ENCODE measurements at regions not wholly inside any gene's neighbourhood (a gene's known extent, or its start where the extent isn't known, plus 50 kb on each side); places are given as distances from the start of the nearest gene placed in this dataset.

- no peaks in the 10 kb centered on the region for H3K9me3 ChIP-seq (ENCODE audit: low read depth, low read length)
- no peaks in the 10 kb centered on the region for H3K36me3 ChIP-seq (ENCODE audit: insufficient read depth, low read length)
- H3K27ac ChIP-seq = no peak overlapping the region
- no peak for DNase-seq (ENCODE audit: low read depth, low spot score)
- TF ChIP-seq POLR2AphosphoS5 (IDR thresholded peaks at IDR 0.05; ENCODE audit: borderline replicate concordance, low read depth, low read length) = no peak
- TF ChIP-seq EZH2 (IDR thresholded peaks at IDR 0.05) = no peak
- no peak for TF ChIP-seq FOXP2 (optimal IDR thresholded peaks at IDR 0.05; ENCODE audit: control extremely low read depth, extremely low read length, insufficient read depth)
- H3K9ac ChIP-seq (ENCODE audit: insufficient read length) = no peak overlapping the region
- H3K4me3 ChIP-seq = no peak overlapping the region
These were observed 507.5 kb upstream of the SALL1 start for GRCh38 chr16:51658531-51658930.

GRCh38 chr16:51657848-51658247 lies 506.8 kb upstream of the SALL1 start:
- TF ChIP-seq EZH2 (IDR thresholded peaks at IDR 0.05) (no peak), POLR2AphosphoS5 (IDR thresholded peaks at IDR 0.05; ENCODE audit: borderline replicate concordance, low read depth, low read length) (no peak), FOXP2 (optimal IDR thresholded peaks at IDR 0.05; ENCODE audit: control extremely low read depth, extremely low read length, insufficient read depth) (no peak)
- no peak overlapping the region for H3K27ac ChIP-seq
- no peaks in the 10 kb centered on the region for H3K9me3 ChIP-seq (ENCODE audit: low read depth, low read length)
- H3K36me3 ChIP-seq (ENCODE audit: insufficient read depth, low read length) = no peaks in the 10 kb centered on the region
- H3K4me3 ChIP-seq = no peak overlapping the region
- H3K9ac ChIP-seq (ENCODE audit: insufficient read length) = no peak overlapping the region
- no peak for DNase-seq (ENCODE audit: low read depth, low spot score)

- H3K9ac ChIP-seq (ENCODE audit: insufficient read length) = no peak overlapping the region
- no peak overlapping the region for H3K27ac ChIP-seq
- H3K36me3 ChIP-seq (ENCODE audit: insufficient read depth, low read length) = no peaks in the 10 kb centered on the region
- no peak overlapping the region for H3K4me3 ChIP-seq
- no peak for DNase-seq (ENCODE audit: low read depth, low spot score)
- no peak for TF ChIP-seq POLR2AphosphoS5 (IDR thresholded peaks at IDR 0.05; ENCODE audit: borderline replicate concordance, low read depth, low read length)
- TF ChIP-seq EZH2 (IDR thresholded peaks at IDR 0.05) = no peak
- no peak for TF ChIP-seq FOXP2 (optimal IDR thresholded peaks at IDR 0.05; ENCODE audit: control extremely low read depth, extremely low read length, insufficient read depth)
- H3K9me3 ChIP-seq (ENCODE audit: low read depth, low read length) = no peaks in the 10 kb centered on the region
These were observed 504.2 kb upstream of the SALL1 start for GRCh38 chr16:51655249-51655648.

- H3K27ac ChIP-seq = no peak overlapping the region
- H3K9ac ChIP-seq (ENCODE audit: insufficient read length) = no peak overlapping the region
- H3K36me3 ChIP-seq (ENCODE audit: insufficient read depth, low read length) = no peaks in the 10 kb centered on the region
- no peak overlapping the region for H3K4me3 ChIP-seq
- H3K9me3 ChIP-seq (ENCODE audit: low read depth, low read length) = no peaks in the 10 kb centered on the region
- no peak for DNase-seq (ENCODE audit: low read depth, low spot score)
- TF ChIP-seq FOXP2 (optimal IDR thresholded peaks at IDR 0.05; ENCODE audit: control extremely low read depth, extremely low read length, insufficient read depth) = no peak
- no peak for TF ChIP-seq EZH2 (IDR thresholded peaks at IDR 0.05)
These were observed 500.0 kb upstream of the SALL1 start for GRCh38 chr16:51651061-51651466.

- Histone ChIP-seq H3K9me3 (ENCODE audit: low read depth, low read length) (no peaks in the 10 kb centered on the region), H3K4me3 (no peak overlapping the region), H3K9ac (ENCODE audit: insufficient read length) (no peak overlapping the region), H3K36me3 (ENCODE audit: insufficient read depth, low read length) (no peaks in the 10 kb centered on the region), H3K27ac (no peak overlapping the region)
- DNase-seq (ENCODE audit: low read depth, low spot score) = no peak
- TF ChIP-seq EZH2 (IDR thresholded peaks at IDR 0.05) (no peak), FOXP2 (optimal IDR thresholded peaks at IDR 0.05; ENCODE audit: control extremely low read depth, extremely low read length, insufficient read depth) (no peak), POLR2AphosphoS5 (IDR thresholded peaks at IDR 0.05; ENCODE audit: borderline replicate concordance, low read depth, low read length) (no peak)
These were observed 498.6 kb upstream of the SALL1 start for GRCh38 chr16:51649631-51650030.

GRCh38 chr16:51648526-51648925 lies 497.5 kb upstream of the SALL1 start:
- DNase-seq (ENCODE audit: low read depth, low spot score) = no peak

GRCh38 chr16:51641191-51641765 lies 490.2 kb upstream of the SALL1 start:
- TF ChIP-seq POLR2AphosphoS5 (IDR thresholded peaks at IDR 0.05; ENCODE audit: borderline replicate concordance, low read depth, low read length) = no peak
- no peak for TF ChIP-seq EZH2 (IDR thresholded peaks at IDR 0.05)
- TF ChIP-seq FOXP2 (optimal IDR thresholded peaks at IDR 0.05; ENCODE audit: control extremely low read depth, extremely low read length, insufficient read depth) = no peak
- Histone ChIP-seq H3K36me3 (ENCODE audit: insufficient read depth, low read length) (no peaks in the 10 kb centered on the region), H3K27ac (no peak overlapping the region)

More at GRCh38 chr16:51648526-51648925, 497.5 kb upstream of the SALL1 start:
- no peak for TF ChIP-seq EZH2 (IDR thresholded peaks at IDR 0.05)
- no peak for TF ChIP-seq POLR2AphosphoS5 (IDR thresholded peaks at IDR 0.05; ENCODE audit: borderline replicate concordance, low read depth, low read length)
- no peak overlapping the region for H3K9ac ChIP-seq (ENCODE audit: insufficient read length)
- H3K9me3 ChIP-seq (ENCODE audit: low read depth, low read length) = no peaks in the 10 kb centered on the region
- H3K4me3 ChIP-seq = no peak overlapping the region
- no peaks in the 10 kb centered on the region for H3K36me3 ChIP-seq (ENCODE audit: insufficient read depth, low read length)
- no peak overlapping the region for H3K27ac ChIP-seq

GRCh38 chr16:51640196-51640595 lies 489.1 kb upstream of the SALL1 start:
- H3K36me3 ChIP-seq (ENCODE audit: insufficient read depth, low read length) = no peaks in the 10 kb centered on the region

More at GRCh38 chr16:51641191-51641765, 490.2 kb upstream of the SALL1 start:
- no peak for DNase-seq (ENCODE audit: low read depth, low spot score)
- Histone ChIP-seq H3K9ac (ENCODE audit: insufficient read length) (no peak overlapping the region), H3K4me3 (no peak overlapping the region), H3K9me3 (ENCODE audit: low read depth, low read length) (no peaks in the 10 kb centered on the region)

More at GRCh38 chr16:51640196-51640595, 489.1 kb upstream of the SALL1 start:
- Histone ChIP-seq H3K9ac (ENCODE audit: insufficient read length) (no peak overlapping the region), H3K9me3 (ENCODE audit: low read depth, low read length) (no peaks in the 10 kb centered on the region), H3K4me3 (no peak overlapping the region), H3K27ac (no peak overlapping the region)
- TF ChIP-seq POLR2AphosphoS5 (IDR thresholded peaks at IDR 0.05; ENCODE audit: borderline replicate concordance, low read depth, low read length) (no peak), FOXP2 (optimal IDR thresholded peaks at IDR 0.05; ENCODE audit: control extremely low read depth, extremely low read length, insufficient read depth) (no peak), EZH2 (IDR thresholded peaks at IDR 0.05) (no peak)
- DNase-seq (ENCODE audit: low read depth, low spot score) = no peak

Measured in SK-N-MC (cell line).